ENCODE measurements at regions not wholly inside any gene's neighbourhood (a gene's known extent, or its start where the extent isn't known, plus 50 kb on each side); places are given as distances from the start of the nearest gene placed in this dataset.

- no peaks in the 10 kb centered on the region for H3K27me3 ChIP-seq (ENCODE audit: insufficient read depth, low read length)
- no peaks in the 10 kb centered on the region for H3K36me3 ChIP-seq (ENCODE audit: insufficient read depth, low read length)
- H3K9me3 ChIP-seq (ENCODE audit: low read length), result peaks cover 2% of the 10 kb centered on the region; the same call in 1 of the 2 replicates
- no peak overlapping the region for H3K4me2 ChIP-seq (ENCODE audit: low read length)
- no peaks in the 10 kb centered on the region for H3F3A ChIP-seq (ENCODE audit: insufficient read depth, low read length)
- no peaks in the 10 kb centered on the region for H3K9me2 ChIP-seq (ENCODE audit: low read depth, low read length)
- H2AFZ ChIP-seq (ENCODE audit: low read length), result no peak overlapping the region
- H4K20me1 ChIP-seq (ENCODE audit: insufficient read depth, low read length), result no peaks in the 10 kb centered on the region
- H3K9ac ChIP-seq (ENCODE audit: low read length), result no peak overlapping the region
- no peaks in the 10 kb centered on the region for H3K4me1 ChIP-seq (ENCODE audit: insufficient read depth, low read length, severe bottlenecking)
- no peak overlapping the region for H3K27ac ChIP-seq (ENCODE audit: low read depth, low read length, poor library complexity, severe bottlenecking)
- H3K4me3 ChIP-seq (ENCODE audit: low read depth, low read length, poor library complexity, severe bottlenecking), result no peak overlapping the region
- TF ChIP-seq EZH2 (IDR thresholded peaks at IDR 0.05; ENCODE audit: borderline replicate concordance, low read length), result no peak
- H3K79me2 ChIP-seq (ENCODE audit: insufficient read depth, low read length), result no peaks in the 10 kb centered on the region
These were observed 78.4 kb upstream of the MYT1L start for GRCh38 chr2:2409481-2409880.

- H2AFZ ChIP-seq (ENCODE audit: low read length), result no peak overlapping the region
- H3K36me3 ChIP-seq (ENCODE audit: insufficient read depth, low read length), result no peaks in the 10 kb centered on the region
- H3K9me2 ChIP-seq (ENCODE audit: low read depth, low read length), result no peaks in the 10 kb centered on the region
- no peak overlapping the region for H3K9ac ChIP-seq (ENCODE audit: low read length)
- H3K27me3 ChIP-seq (ENCODE audit: insufficient read depth, low read length), result no peaks in the 10 kb centered on the region
- H3K4me1 ChIP-seq (ENCODE audit: insufficient read depth, low read length, severe bottlenecking), result no peaks in the 10 kb centered on the region
- peaks cover 2% of the 10 kb centered on the region; the same call in 1 of the 2 replicates for H3K9me3 ChIP-seq (ENCODE audit: low read length)
- H3F3A ChIP-seq (ENCODE audit: insufficient read depth, low read length), result no peaks in the 10 kb centered on the region
- H4K20me1 ChIP-seq (ENCODE audit: insufficient read depth, low read length), result no peaks in the 10 kb centered on the region
- no peaks in the 10 kb centered on the region for H3K79me2 ChIP-seq (ENCODE audit: insufficient read depth, low read length)
- TF ChIP-seq CTCF (IDR thresholded peaks at IDR 0.05; ENCODE audit: low read length) (no peak), EZH2 (IDR thresholded peaks at IDR 0.05; ENCODE audit: borderline replicate concordance, low read length) (no peak)
- no peak overlapping the region for H3K4me2 ChIP-seq (ENCODE audit: low read length)
- no peak overlapping the region for H3K27ac ChIP-seq (ENCODE audit: low read depth, low read length, poor library complexity, severe bottlenecking)
- no peak overlapping the region for H3K4me3 ChIP-seq (ENCODE audit: low read depth, low read length, poor library complexity, severe bottlenecking)
These were observed 74.7 kb upstream of the MYT1L start for GRCh38 chr2:2405780-2406179.

GRCh38 chr2:2400286-2401038, 69.4 kb upstream of the MYT1L start:
- H2AFZ ChIP-seq (ENCODE audit: low read length), result no peak overlapping the region
- H3K4me1 ChIP-seq (ENCODE audit: insufficient read depth, low read length, severe bottlenecking), result no peaks in the 10 kb centered on the region
- H3K4me3 ChIP-seq (ENCODE audit: low read depth, low read length, poor library complexity, severe bottlenecking), result no peak overlapping the region
- H3K9ac ChIP-seq (ENCODE audit: low read length), result no peak overlapping the region
- H3K79me2 ChIP-seq (ENCODE audit: insufficient read depth, low read length), result no peaks in the 10 kb centered on the region
- TF ChIP-seq CTCF (IDR thresholded peaks at IDR 0.05; ENCODE audit: low read length) (no peak), EZH2 (IDR thresholded peaks at IDR 0.05; ENCODE audit: borderline replicate concordance, low read length) (no peak)
- no peak overlapping the region for H3K27ac ChIP-seq (ENCODE audit: low read depth, low read length, poor library complexity, severe bottlenecking)
- H3K27me3 ChIP-seq (ENCODE audit: insufficient read depth, low read length), result no peaks in the 10 kb centered on the region
- H3K4me2 ChIP-seq (ENCODE audit: low read length), result no peak overlapping the region
- H4K20me1 ChIP-seq (ENCODE audit: insufficient read depth, low read length), result no peaks in the 10 kb centered on the region
- H3F3A ChIP-seq (ENCODE audit: insufficient read depth, low read length), result no peaks in the 10 kb centered on the region
- H3K9me2 ChIP-seq (ENCODE audit: low read depth, low read length), result no peaks in the 10 kb centered on the region
- H3K36me3 ChIP-seq (ENCODE audit: insufficient read depth, low read length), result no peaks in the 10 kb centered on the region
- no peaks in the 10 kb centered on the region for H3K9me3 ChIP-seq (ENCODE audit: low read length)

- no peaks in the 10 kb centered on the region for H3K4me1 ChIP-seq (ENCODE audit: insufficient read depth, low read length, severe bottlenecking)
- no peaks in the 10 kb centered on the region for H3K79me2 ChIP-seq (ENCODE audit: insufficient read depth, low read length)
- no peaks in the 10 kb centered on the region for H3K36me3 ChIP-seq (ENCODE audit: insufficient read depth, low read length)
- H3F3A ChIP-seq (ENCODE audit: insufficient read depth, low read length), result no peaks in the 10 kb centered on the region
- no peak overlapping the region for H3K4me3 ChIP-seq (ENCODE audit: low read depth, low read length, poor library complexity, severe bottlenecking)
- H3K9me3 ChIP-seq (ENCODE audit: low read length), result no peaks in the 10 kb centered on the region
- H3K27me3 ChIP-seq (ENCODE audit: insufficient read depth, low read length), result no peaks in the 10 kb centered on the region
- H3K9ac ChIP-seq (ENCODE audit: low read length), result no peak overlapping the region
- H3K9me2 ChIP-seq (ENCODE audit: low read depth, low read length), result no peaks in the 10 kb centered on the region
- no peak overlapping the region for H3K27ac ChIP-seq (ENCODE audit: low read depth, low read length, poor library complexity, severe bottlenecking)
- H4K20me1 ChIP-seq (ENCODE audit: insufficient read depth, low read length), result no peaks in the 10 kb centered on the region
- TF ChIP-seq CTCF (IDR thresholded peaks at IDR 0.05; ENCODE audit: low read length) (no peak), EZH2 (IDR thresholded peaks at IDR 0.05; ENCODE audit: borderline replicate concordance, low read length) (no peak)
- no peak overlapping the region for H2AFZ ChIP-seq (ENCODE audit: low read length)
- no peak overlapping the region for H3K4me2 ChIP-seq (ENCODE audit: low read length)
These were observed 68.3 kb upstream of the MYT1L start for GRCh38 chr2:2399396-2399795.
